ENCODE measurements at regions not wholly inside any gene's neighbourhood (a gene's known extent, or its start where the extent isn't known, plus 50 kb on each side); places are given as distances from the start of the nearest gene placed in this dataset.

DNA sequence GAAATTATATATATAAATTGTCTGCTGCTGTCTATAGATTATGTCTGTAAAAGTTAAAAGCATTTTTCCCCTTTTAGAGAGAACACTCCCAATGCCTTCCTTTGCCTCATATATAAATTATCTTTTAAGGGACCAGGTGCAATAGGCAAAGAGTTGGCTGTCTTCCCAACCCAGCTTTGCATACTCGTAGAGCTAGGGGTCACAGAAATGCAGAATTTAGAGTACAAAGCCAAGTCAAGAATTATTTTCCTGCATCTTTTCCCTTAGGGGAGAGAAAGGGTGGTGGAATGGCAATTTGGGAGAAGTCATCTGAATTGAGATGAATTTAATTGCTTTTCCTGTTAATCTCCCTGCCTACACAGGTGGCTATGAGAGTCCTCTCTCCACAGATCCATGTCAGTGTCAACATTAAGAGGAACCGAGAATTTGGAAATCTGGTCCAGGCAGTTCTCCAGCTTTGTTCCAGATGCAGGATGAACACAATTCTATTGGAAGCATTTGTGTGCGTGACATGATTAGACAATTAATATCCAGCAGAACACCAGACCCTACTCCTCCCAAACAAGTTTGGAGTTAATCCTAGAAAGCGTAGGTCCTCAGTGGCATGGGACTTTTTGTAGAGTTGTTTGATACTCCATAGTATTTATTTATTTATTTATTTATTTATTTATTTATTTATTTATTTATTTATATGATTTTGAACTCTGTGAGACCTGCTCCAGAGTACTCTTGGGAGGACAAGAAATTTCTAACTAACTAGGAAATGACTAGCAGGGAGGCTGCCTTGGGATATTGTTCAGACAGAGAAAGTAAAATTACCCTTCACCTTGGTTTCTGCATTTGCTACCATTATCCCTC, 80.3 kb upstream of the SKAP2 start:
- TF ChIP-seq, protein P1, sequence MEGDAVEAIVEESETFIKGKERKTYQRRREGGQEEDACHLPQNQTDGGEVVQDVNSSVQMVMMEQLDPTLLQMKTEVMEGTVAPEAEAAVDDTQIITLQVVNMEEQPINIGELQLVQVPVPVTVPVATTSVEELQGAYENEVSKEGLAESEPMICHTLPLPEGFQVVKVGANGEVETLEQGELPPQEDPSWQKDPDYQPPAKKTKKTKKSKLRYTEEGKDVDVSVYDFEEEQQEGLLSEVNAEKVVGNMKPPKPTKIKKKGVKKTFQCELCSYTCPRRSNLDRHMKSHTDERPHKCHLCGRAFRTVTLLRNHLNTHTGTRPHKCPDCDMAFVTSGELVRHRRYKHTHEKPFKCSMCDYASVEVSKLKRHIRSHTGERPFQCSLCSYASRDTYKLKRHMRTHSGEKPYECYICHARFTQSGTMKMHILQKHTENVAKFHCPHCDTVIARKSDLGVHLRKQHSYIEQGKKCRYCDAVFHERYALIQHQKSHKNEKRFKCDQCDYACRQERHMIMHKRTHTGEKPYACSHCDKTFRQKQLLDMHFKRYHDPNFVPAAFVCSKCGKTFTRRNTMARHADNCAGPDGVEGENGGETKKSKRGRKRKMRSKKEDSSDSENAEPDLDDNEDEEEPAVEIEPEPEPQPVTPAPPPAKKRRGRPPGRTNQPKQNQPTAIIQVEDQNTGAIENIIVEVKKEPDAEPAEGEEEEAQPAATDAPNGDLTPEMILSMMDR (IDR thresholded peaks at IDR 0.05) = no peak
- no peak for TF ChIP-seq EZH2 (IDR thresholded peaks at IDR 0.05; ENCODE audit: borderline replicate concordance, insufficient read depth, low read depth, low read length, poor library complexity, severe bottlenecking)
- H3K79me2 ChIP-seq (ENCODE audit: control insufficient read depth, insufficient read depth, low read length) = no peaks in the 10 kb centered on the region
- ATAC-seq (ENCODE audit: low read depth) = no peak

DNA sequence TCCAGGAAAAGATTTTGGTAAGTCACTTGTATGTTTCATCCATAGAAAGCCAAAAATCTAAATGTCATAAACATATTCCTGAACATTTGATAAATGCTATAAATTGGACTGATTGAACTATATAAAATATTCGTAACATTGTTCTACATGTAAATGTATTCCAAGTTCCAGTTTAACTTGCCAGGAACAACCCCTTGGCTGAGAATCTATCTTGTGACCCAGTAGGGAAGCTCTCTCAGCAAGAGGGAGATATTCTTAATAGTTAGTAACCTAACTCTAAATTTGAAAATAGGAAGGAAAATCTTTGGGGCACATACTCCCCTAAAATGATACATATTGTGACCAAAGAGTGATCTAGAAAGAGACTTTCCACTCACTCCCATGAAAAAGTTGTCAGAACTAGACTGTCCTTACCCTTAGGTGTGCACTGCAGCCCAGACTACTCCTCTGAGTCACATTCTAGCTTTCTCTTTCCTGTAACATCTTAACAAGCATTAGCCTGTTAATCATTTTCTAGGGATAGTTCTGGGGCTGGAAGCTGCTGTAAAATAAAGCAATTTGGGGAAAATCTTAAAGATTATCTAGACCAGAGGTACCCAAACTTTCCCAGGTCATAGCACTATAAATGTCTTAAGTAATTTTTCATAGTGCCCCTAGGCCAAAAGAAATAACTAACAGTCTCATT, 73.7 kb upstream of the SKAP2 start:
- DNase-seq (no peak), ATAC-seq (ENCODE audit: low read depth) (no peak)
- no peaks in the 10 kb centered on the region for H3K79me2 ChIP-seq (ENCODE audit: control insufficient read depth, insufficient read depth, low read length)
- peaks cover 3% of the 10 kb centered on the region for H3K9me3 Mint-ChIP-seq (ENCODE audit: insufficient read depth)
- H3K9ac ChIP-seq (ENCODE audit: low read length) = no peak overlapping the region
- no peaks in the 10 kb centered on the region for H3K36me3 ChIP-seq (replicated peaks in 1 of 2; ENCODE audit: control extremely low read depth in 1 of 2, control insufficient read depth in 1 of 2, extremely low read depth in 1 of 2, insufficient read depth in 2 of 2, low read length in 1 of 2)
- intact Hi-C loops (cut with micrococcal nuclease) = no loop called here
- no peaks in the 10 kb centered on the region for H4K20me1 ChIP-seq (ENCODE audit: control insufficient read depth, insufficient read depth, low read length, poor library complexity, severe bottlenecking)
- ChIA-PET CTCF (no interaction called here), POLR2A (interaction anchor here (0.6 kb wide), 1 partner anchor 11 kb away, joined by 3 read pairs; no protein-coding TSS in a partner anchor)
- WGBS (ENCODE audit: insufficient coverage) = no CpG with 5 or more reads among the region's 1 CpG
- H3K27ac ChIP-seq (ENCODE audit: low read length in 2 of 2) = no peak overlapping the region
- H3K27me3 Mint-ChIP-seq = peaks cover 10% of the 10 kb centered on the region
- no peaks in the 10 kb centered on the region for H3K4me1 ChIP-seq (ENCODE audit: control insufficient read depth in 2 of 2, insufficient read depth in 2 of 2, low read length in 2 of 2)
- H2AFZ ChIP-seq (ENCODE audit: insufficient read depth, low read depth, low read length, poor library complexity, severe bottlenecking) = no peak overlapping the region
- no peaks in the 10 kb centered on the region for H3K4me1 Mint-ChIP-seq
- H3K4me3 ChIP-seq (ENCODE audit: control extremely low read depth in 1 of 5, extremely low read depth in 1 of 5, insufficient read depth in 1 of 5, low read depth in 2 of 5, low read length in 4 of 5) = no peak overlapping the region
- TF ChIP-seq, protein P1 (IDR thresholded peaks at IDR 0.05) = no peak
- TF ChIP-seq EZH2 (IDR thresholded peaks at IDR 0.05; ENCODE audit: borderline replicate concordance, insufficient read depth, low read depth, low read length, poor library complexity, severe bottlenecking) = no peak
- H3K4me3 Mint-ChIP-seq = no peak overlapping the region
- H3K9me3 ChIP-seq (ENCODE audit: control extremely low read depth in 1 of 3, control insufficient read depth in 2 of 3, insufficient read depth in 1 of 3, low read length in 2 of 3) = peaks cover 0 to 3% (median 0%) of the 10 kb centered on the region in 3 donors
- no peak overlapping the region for H3K4me2 ChIP-seq (replicated peaks; ENCODE audit: low read depth, low read length, poor library complexity, severe bottlenecking)
- H3K27me3 ChIP-seq (replicated peaks in 1 of 4; ENCODE audit: control extremely low read depth in 1 of 4, control insufficient read depth in 3 of 4, insufficient read depth in 4 of 4, low read length in 3 of 4) = peaks cover 0 to 2% (median 0%) of the 10 kb centered on the region in 4 experiments
- H3K27ac Mint-ChIP-seq = no peak overlapping the region

More for the DNA sequence above, 80.3 kb upstream of the SKAP2 start:
- CTCF ChIA-PET = no interaction called here
- Mint-ChIP-seq H3K4me3 (no peak overlapping the region), H3K9me3 (ENCODE audit: insufficient read depth) (no peaks in the 10 kb centered on the region), H3K27ac (no peak overlapping the region), H3K4me1 (no peaks in the 10 kb centered on the region), H3K27me3 (peaks cover 20% of the 10 kb centered on the region)
- intact Hi-C loops (cut with micrococcal nuclease) = no loop called here
- no peaks in the 10 kb centered on the region for H3K4me1 ChIP-seq (ENCODE audit: control insufficient read depth in 2 of 2, insufficient read depth in 2 of 2, low read length in 2 of 2)
- H3K9me3 ChIP-seq (ENCODE audit: control extremely low read depth in 1 of 3, control insufficient read depth in 2 of 3, insufficient read depth in 1 of 3, low read length in 2 of 3) = no peaks in the 10 kb centered on the region
- H3K4me3 ChIP-seq (ENCODE audit: control extremely low read depth in 1 of 5, extremely low read depth in 1 of 5, insufficient read depth in 1 of 5, low read depth in 2 of 5, low read length in 4 of 5) = no peak overlapping the region
- POLR2A ChIA-PET = no interaction called here
- 80% methylated on average over 2 of the region's 4 CpGs for WGBS (ENCODE audit: insufficient coverage)
- no peaks in the 10 kb centered on the region for H3K36me3 ChIP-seq (replicated peaks in 1 of 2; ENCODE audit: control extremely low read depth in 1 of 2, control insufficient read depth in 1 of 2, extremely low read depth in 1 of 2, insufficient read depth in 2 of 2, low read length in 1 of 2)
- no peak overlapping the region for H3K9ac ChIP-seq (ENCODE audit: low read length)
- no peak for DNase-seq
- no peak overlapping the region for H3K4me2 ChIP-seq (replicated peaks; ENCODE audit: low read depth, low read length, poor library complexity, severe bottlenecking)
- H4K20me1 ChIP-seq (ENCODE audit: control insufficient read depth, insufficient read depth, low read length, poor library complexity, severe bottlenecking) = no peaks in the 10 kb centered on the region
- H3K27ac ChIP-seq (ENCODE audit: low read length in 2 of 2) = no peak overlapping the region
- H2AFZ ChIP-seq (ENCODE audit: insufficient read depth, low read depth, low read length, poor library complexity, severe bottlenecking) = no peak overlapping the region
- H3K27me3 ChIP-seq (replicated peaks in 1 of 4; ENCODE audit: control extremely low read depth in 1 of 4, control insufficient read depth in 3 of 4, insufficient read depth in 4 of 4, low read length in 3 of 4) = peaks cover 0 to 5% (median under 1%) of the 10 kb centered on the region in 4 experiments
